BLaER1 (cell line): ENCODE measurements at regions not wholly inside any gene's neighbourhood (a gene's known extent, or its start where the extent isn't known, plus 50 kb on each side); places are given as distances from the start of the nearest gene placed in this dataset.
A peak's percentile ranks its signal among the peaks of the same experiment; 100 is the strongest.

Experiments used
- H3K27ac ChIP-seq: shearing (Covaris generic); formaldehyde crosslinking; 2 replicates; pipeline ENCODE4 v1.8.1; 2022
- H3K27me3 ChIP-seq: shearing (Covaris generic); formaldehyde crosslinking; 2 replicates; pipeline ENCODE4 v1.8.1; 2022
- H3K36me3 ChIP-seq: shearing (Covaris generic); formaldehyde crosslinking; 2 replicates; pipeline ENCODE4 v1.8.1; 2022
- H3K4me1 ChIP-seq: shearing (Covaris generic); formaldehyde crosslinking; 2 replicates; pipeline ENCODE4 v1.8.1; 2022
- H3K4me2 ChIP-seq: shearing (Covaris generic); formaldehyde crosslinking; 2 replicates; pipeline ENCODE4 v1.8.1; 2022
- H3K4me3 ChIP-seq: shearing (Covaris generic); formaldehyde crosslinking; 2 replicates; pipeline ENCODE4 v1.8.1; 2022
- H3K9ac ChIP-seq: shearing (Covaris generic); formaldehyde crosslinking; 2 replicates; pipeline ENCODE4 v1.8.1; 2022
- H3K9me3 ChIP-seq: shearing (Covaris generic); formaldehyde crosslinking; 2 replicates; pipeline ENCODE4 v1.8.1; 2022
- H4K20me1 ChIP-seq: shearing (Covaris generic); formaldehyde crosslinking; 2 replicates; pipeline ENCODE4 v1.8.1; 2022
- Cebpa-rat ChIP-seq: shearing (Covaris generic); IDR thresholded peaks from 2 replicates; pipeline ENCODE4 v1.8.1; 2022

- no peak overlapping the region for H3K4me2 ChIP-seq
- no peak for TF ChIP-seq Cebpa-rat
- no peak overlapping the region for H3K27ac ChIP-seq
- no peak overlapping the region for H3K4me3 ChIP-seq
- H3K4me1 ChIP-seq = no peaks in the 10 kb centered on the region
- H3K36me3 ChIP-seq = no peaks in the 10 kb centered on the region
- H3K9me3 ChIP-seq = no peaks in the 10 kb centered on the region
- no peaks in the 10 kb centered on the region for H3K27me3 ChIP-seq
- H4K20me1 ChIP-seq = no peaks in the 10 kb centered on the region
- H3K9ac ChIP-seq = no peak overlapping the region
Measured at GRCh38 chr3:79848876-79849275, 81.1 kb upstream of the ROBO1 start.

DNA sequence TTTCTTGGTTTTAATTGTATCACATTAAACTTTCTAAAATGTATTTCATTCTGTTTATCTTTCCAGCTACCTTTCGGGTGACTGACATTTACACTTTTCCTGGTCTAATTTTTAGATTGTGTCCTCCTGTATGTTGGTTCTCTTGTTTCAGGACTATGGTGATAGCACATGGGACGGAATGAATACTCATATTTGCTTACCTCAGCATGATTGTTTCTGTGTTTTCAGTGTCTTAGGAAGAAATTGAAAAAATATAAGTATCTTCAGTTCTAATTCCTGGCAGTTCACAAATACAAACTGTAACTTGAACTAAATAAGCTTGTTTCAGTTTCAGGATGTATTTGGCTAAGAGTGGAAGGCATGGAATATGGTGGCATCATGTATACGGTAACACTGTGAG is 80.1 kb upstream of the ROBO1 start:
- H3K36me3 ChIP-seq = no peaks in the 10 kb centered on the region
- H3K4me2 ChIP-seq = no peak overlapping the region
- no peaks in the 10 kb centered on the region for H3K27me3 ChIP-seq
- H3K4me1 ChIP-seq = no peaks in the 10 kb centered on the region
- no peak for TF ChIP-seq Cebpa-rat
- H3K9ac ChIP-seq = no peak overlapping the region
- H4K20me1 ChIP-seq = no peaks in the 10 kb centered on the region
- no peak overlapping the region for H3K4me3 ChIP-seq
- H3K27ac ChIP-seq = no peak overlapping the region
- H3K9me3 ChIP-seq = no peaks in the 10 kb centered on the region

DNA sequence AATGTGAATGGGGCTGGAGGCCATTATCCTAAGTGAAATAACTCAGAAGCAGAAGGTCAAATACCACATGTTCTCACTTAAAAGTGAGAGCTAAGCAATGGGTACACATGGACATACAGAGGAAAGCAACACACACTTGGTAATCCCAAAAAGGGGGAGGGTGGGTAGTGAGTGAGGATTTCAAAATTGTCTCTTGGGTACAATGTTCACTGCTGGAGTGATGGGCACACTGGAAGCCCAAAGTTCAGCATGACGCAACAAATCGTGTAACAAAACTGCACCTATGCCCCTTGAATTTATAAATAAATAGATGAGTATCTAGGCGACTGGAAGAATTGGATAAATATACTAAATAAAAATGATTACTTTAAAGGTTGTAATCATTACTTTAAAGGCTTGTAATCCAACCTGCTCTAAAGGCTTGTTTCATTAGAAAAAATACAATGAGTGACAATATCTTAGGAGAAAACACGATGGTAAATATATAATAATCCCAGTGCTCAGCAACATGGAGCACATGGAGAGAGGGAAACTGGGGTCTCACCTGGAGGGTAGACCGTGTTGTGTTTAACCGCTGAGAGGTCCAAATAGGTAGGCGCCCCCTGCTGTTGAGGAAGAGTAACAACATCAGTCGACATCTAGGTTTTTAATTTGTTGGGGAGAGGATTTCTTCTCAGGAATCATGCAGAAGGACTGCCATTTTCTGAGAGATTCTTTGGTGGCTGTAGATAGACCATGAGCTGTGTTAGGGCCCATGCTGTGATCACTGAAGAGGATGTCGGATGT is 78.5 kb upstream of the ROBO1 start:
- no peak overlapping the region for H3K4me3 ChIP-seq
- H3K9me3 ChIP-seq = no peaks in the 10 kb centered on the region
- no peaks in the 10 kb centered on the region for H4K20me1 ChIP-seq
- H3K4me2 ChIP-seq = no peak overlapping the region
- no peak overlapping the region for H3K27ac ChIP-seq
- no peaks in the 10 kb centered on the region for H3K36me3 ChIP-seq
- H3K9ac ChIP-seq = no peak overlapping the region
- H3K4me1 ChIP-seq = no peaks in the 10 kb centered on the region
- no peak for TF ChIP-seq Cebpa-rat
- no peaks in the 10 kb centered on the region for H3K27me3 ChIP-seq

DNA sequence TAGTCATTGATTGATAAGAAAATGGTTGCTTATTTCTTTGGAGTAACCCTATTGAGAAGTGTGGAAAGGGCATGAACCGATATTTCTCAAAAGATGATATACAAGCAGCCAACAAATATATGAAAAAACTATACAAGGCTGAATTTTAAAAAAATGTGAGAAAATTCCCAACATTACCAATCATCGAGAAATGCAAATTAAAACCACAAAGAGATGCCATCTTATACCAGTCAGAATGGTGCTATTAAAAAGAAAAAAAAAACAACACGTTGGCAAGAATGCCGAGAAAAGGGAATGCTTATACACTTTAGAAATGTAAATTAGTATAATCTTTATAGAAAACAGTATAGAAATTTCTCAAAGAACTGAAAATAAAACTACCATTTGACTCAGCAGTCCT is 77.7 kb upstream of the ROBO1 start:
- no peak for TF ChIP-seq Cebpa-rat
- Histone ChIP-seq H3K9me3 (no peaks in the 10 kb centered on the region), H4K20me1 (no peaks in the 10 kb centered on the region), H3K9ac (no peak overlapping the region), H3K4me2 (no peak overlapping the region), H3K27ac (no peak overlapping the region), H3K36me3 (no peaks in the 10 kb centered on the region), H3K27me3 (no peaks in the 10 kb centered on the region), H3K4me1 (no peaks in the 10 kb centered on the region), H3K4me3 (no peak overlapping the region)

- Histone ChIP-seq H3K9ac (no peak overlapping the region), H3K27me3 (no peaks in the 10 kb centered on the region), H3K4me2 (no peak overlapping the region), H3K27ac (no peak overlapping the region), H3K4me1 (no peaks in the 10 kb centered on the region), H4K20me1 (no peaks in the 10 kb centered on the region), H3K9me3 (no peaks in the 10 kb centered on the region), H3K4me3 (no peak overlapping the region), H3K36me3 (no peaks in the 10 kb centered on the region)
- no peak for TF ChIP-seq Cebpa-rat
Measured at GRCh38 chr3:79844176-79844575, 76.4 kb upstream of the ROBO1 start.

GRCh38 chr3:79843180-79843579 is 75.4 kb upstream of the ROBO1 start:
- Histone ChIP-seq H3K27ac (no peak overlapping the region), H3K36me3 (no peaks in the 10 kb centered on the region)
- no peak for TF ChIP-seq Cebpa-rat

DNA sequence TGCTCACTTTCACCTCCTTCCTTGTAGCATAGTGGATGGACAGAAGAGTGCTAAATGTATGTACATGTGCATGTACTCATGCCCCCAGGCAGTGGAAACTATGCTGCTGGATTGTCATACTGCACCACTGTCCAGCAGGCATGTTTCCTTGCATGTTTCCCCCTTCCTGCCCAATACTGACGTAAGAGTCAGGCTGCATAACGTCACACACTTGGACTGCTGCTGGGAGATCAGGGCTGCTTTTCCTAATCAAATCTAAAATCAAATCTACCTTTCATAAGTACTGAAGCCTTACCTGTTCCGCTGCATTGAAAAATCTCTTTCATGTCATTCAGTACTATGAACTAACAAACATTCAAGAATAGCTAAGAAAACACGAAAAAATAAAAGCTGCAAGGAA is 67.9 kb upstream of the ROBO1 start:
- Histone ChIP-seq H3K36me3 (no peaks in the 10 kb centered on the region), H3K4me2 (no peak overlapping the region), H3K9ac (no peak overlapping the region), H3K4me3 (no peak overlapping the region), H3K4me1 (no peaks in the 10 kb centered on the region), H3K9me3 (no peaks in the 10 kb centered on the region), H4K20me1 (no peaks in the 10 kb centered on the region), H3K27me3 (no peaks in the 10 kb centered on the region), H3K27ac (no peak overlapping the region)
- no peak for TF ChIP-seq Cebpa-rat

More at GRCh38 chr3:79843180-79843579, 75.4 kb upstream of the ROBO1 start:
- Histone ChIP-seq H3K27me3 (no peaks in the 10 kb centered on the region), H3K9ac (no peak overlapping the region), H3K4me1 (no peaks in the 10 kb centered on the region), H3K9me3 (no peaks in the 10 kb centered on the region), H3K4me3 (no peak overlapping the region), H4K20me1 (no peaks in the 10 kb centered on the region), H3K4me2 (no peak overlapping the region)

DNA sequence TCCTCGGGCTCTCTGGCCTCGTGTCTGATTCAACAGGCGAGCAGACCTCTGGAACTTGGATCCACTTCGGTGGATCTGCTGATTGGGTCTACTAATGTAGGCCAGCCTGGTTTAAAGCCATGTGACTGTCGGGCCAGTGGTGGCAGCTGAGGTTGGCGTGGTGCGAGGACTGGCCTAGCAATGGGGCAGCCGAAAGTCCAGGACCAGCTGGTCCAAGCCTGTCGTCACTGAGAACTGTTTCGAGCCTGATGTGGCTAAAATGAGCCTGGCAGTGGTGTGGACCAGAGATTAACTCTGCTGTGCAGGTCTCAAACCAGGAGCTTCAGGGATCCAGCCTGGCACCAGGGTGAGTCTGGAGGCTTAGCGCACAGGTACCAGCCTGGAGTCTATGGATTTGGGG is 56.4 kb upstream of the ROBO1 start:
- Histone ChIP-seq H3K4me1 (peaks cover 5% of the 10 kb centered on the region), H3K27ac (no peak overlapping the region), H3K4me2 (no peak overlapping the region), H4K20me1 (no peaks in the 10 kb centered on the region), H3K27me3 (no peaks in the 10 kb centered on the region), H3K9ac (no peak overlapping the region), H3K4me3 (no peak overlapping the region), H3K9me3 (no peaks in the 10 kb centered on the region), H3K36me3 (no peaks in the 10 kb centered on the region)
- no peak for TF ChIP-seq Cebpa-rat

DNA sequence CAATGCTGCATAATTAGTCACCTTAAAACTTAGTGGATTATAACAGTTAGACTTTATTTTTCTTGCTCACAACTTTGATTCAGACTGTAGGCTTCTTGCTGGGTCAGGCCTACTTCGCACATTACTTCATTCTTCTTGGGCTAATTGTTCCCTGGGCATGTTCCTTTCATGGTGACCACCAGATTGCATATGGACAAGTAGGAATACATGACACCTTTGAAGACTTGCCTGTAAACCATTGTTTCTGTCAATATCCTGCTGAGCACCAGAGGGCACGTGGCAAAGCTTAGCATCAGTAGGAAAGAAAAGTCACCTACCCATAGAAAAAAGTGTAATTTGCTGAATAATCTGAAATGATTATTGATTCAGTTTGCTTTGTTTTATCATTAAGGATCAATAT is 54.3 kb upstream of the ROBO1 start:
- no peak overlapping the region for H3K27ac ChIP-seq
- peaks cover 5% of the 10 kb centered on the region for H3K4me1 ChIP-seq
- no peak overlapping the region for H3K4me2 ChIP-seq
- TF ChIP-seq Cebpa-rat = no peak
- H4K20me1 ChIP-seq = no peaks in the 10 kb centered on the region
- no peaks in the 10 kb centered on the region for H3K36me3 ChIP-seq
- H3K4me3 ChIP-seq = no peak overlapping the region
- no peaks in the 10 kb centered on the region for H3K27me3 ChIP-seq
- H3K9ac ChIP-seq = no peak overlapping the region
- no peaks in the 10 kb centered on the region for H3K9me3 ChIP-seq

GRCh38 chr3:79820089-79820488 is 52.3 kb upstream of the ROBO1 start:
- Histone ChIP-seq H3K9ac (no peak overlapping the region), H3K9me3 (peaks cover 10% of the 10 kb centered on the region; the same call in 1 of the 2 replicates), H3K4me3 (no peak overlapping the region), H3K4me1 (peaks cover 5% of the 10 kb centered on the region), H3K27ac (no peak overlapping the region), H3K36me3 (no peaks in the 10 kb centered on the region), H3K4me2 (0 out of 2 replicates have a peak overlapping the region, but pooled peaks have one; percentile 0), H3K27me3 (no peaks in the 10 kb centered on the region), H4K20me1 (no peaks in the 10 kb centered on the region)
- no peak for TF ChIP-seq Cebpa-rat
